KBM-7 (cell line): ENCODE measurements at regions not wholly inside any gene's neighbourhood (a gene's known extent, or its start where the extent isn't known, plus 50 kb on each side); places are given as distances from the start of the nearest gene placed in this dataset.
A peak's percentile ranks its signal among the peaks of the same experiment; 100 is the strongest.

Experiments
- DNase-seq: peaks from one replicate; pipeline ENCODE4 v3.0.0-alpha.2; 2015
- in situ Hi-C: fragments of 300-500 bp; cut with MboI; formaldehyde crosslinking; loops from 2 replicates; pipeline ENCODE4 v1.14.3; 2020; ENCODE audit warnings: low sequenced_read_pairs, low pct_unique_long_range_greater_than_20kb, mixed read lengths

DNA sequence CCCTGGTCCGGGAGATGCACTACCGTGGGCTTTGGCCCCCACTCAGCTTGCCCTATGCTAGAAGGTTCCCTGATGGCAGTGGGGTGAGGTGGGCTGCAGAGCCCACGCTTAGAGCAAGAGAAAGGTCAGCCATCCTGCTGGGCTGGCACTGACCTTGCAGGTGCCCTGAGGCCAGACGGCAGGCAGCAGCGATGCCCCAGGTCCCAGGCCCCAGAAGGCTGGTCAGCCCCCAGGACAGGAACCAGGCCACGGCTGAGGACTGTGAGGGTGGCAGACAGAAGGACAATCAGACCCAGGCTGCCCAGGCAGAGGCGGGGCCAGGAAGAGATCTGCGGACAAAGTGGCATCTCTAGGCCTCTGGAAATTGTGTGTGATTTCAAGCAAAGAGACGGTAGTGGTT is 231.7 kb downstream of the CTTN start:
- in situ Hi-C loops: no loop called here
- DNase-seq: no peak

DNA sequence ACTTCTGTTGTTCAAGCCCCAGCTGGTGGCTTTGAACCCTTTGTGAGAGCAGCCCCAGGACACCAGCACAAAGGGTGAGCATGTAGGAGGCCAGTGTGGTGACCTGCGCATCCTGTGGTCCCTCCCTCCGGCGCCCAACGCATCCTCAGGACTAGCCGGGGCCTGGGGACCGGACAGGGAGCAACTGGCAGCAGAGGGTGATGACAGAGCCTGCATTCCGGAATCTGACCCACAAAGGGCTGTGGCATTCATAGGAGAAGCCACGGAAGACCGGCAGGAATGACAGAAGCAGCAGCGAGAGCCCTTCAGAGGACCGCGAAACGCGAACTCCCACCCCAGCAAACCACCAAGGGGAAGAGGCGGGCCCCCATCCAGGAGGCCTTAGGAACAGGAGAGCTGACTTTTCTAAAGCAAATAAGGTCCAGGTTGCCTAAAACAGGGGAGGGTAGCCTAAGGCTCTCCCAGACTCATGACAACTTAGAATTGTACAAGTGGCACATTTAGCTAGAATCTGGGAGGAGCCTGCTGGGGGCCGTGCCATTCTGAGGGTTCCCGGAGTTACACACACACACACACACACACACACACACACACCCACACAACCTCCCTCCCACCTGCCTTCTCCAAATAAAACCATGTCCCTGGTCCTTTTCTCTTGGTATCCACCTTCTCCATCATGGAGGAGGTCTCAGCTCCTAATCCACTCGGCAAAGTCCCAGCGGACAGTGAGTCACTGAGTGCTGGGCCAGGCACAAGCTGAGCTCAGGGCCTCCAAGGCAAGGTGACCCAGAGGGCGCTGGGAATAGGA is 232.7 kb downstream of the CTTN start:
- in situ Hi-C loops: no loop called here
- DNase-seq: no peak

DNA sequence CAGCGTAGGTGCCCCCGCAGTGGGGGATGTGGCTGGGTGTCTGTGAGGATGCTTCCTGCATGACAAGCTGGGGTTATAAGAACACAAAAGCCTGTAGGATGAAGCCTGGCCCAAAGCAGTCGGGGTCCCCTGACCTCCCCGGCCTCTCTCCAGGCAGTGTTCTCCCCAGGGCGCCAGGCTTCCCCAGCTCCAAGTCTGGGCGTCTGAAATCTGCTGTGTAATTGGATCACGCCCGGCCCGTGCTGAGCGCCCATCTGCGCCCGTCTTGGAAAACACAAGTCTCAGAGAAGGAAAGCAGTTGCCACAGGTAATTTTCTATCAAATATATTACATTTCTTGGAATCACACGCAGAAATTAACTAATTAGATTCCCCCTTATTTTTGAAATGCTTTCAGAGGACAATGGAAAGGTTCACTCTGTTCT is 233.3 kb downstream of the CTTN start:
- no peak for DNase-seq
- in situ Hi-C loops: no loop called here

DNA sequence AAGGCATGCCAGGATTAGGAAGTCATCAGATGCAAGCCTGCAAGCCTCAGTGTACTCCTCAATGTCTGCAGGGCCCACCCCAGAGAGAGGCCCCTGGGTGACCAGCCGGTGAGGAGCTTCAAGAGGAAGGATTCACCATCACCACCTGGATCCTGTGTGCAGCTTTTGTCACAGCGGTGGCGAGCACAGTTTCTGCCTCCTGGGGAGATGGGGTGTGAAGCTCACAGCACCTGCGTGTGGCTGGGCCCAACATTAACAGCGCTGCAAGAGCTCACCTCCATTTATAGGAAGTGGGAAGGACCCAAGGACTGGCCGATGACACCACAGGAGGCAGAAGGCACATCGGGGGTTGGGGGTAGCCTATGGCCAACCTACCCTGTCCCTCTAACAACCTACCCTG is 235.3 kb downstream of the CTTN start:
- DNase-seq: no peak
- in situ Hi-C loops: no loop called here

DNA sequence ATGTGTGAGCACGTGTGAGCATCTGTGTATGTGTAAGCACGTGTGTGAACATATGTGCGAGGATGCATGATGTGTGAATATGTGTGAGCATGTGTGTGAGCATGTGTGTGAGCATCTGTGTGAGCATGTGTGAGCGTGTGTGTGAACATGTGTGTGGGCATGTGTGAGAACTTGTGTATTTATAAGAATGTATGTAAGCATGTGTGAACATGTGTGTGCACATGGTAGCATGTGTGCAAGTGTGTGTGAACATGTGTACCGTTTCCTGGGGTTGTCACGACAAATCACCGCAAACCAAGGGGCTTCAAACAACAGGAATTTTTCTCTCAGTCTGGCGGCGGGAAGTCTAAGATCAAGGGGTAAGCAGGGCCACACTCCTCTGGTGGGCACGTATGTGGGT is 238.3 kb downstream of the CTTN start:
- in situ Hi-C loops: no loop called here
- no peak for DNase-seq

DNA sequence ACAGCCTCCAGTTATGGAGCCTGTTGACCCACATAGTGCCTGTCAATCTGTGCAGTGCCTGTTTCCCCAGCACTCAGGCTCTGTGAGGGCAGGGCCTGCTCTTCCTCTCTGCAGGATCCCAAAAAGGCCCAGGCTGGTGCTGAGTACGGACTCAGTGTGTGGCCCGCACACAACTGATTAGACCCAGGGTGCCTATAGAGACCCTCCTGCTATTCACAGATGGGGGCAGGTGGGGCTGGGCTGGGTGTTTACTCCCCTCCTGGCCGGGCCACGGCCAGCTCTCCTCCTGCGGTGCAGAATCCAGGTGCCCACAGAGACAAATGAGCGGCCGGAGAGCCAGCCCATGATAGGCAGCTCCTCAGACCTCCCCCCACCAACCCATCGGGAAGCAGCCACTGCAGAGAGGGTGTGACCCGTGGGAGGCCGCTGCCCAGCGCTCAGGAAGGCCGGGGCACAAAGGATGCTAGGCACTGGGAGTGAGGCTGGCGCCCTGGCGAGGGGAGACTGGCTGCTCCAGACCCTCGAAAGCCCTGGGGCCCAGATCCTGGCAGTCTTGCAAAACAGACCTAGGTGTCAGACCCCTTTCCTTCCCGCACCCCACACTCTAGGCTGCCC is 239.0 kb downstream of the CTTN start:
- in situ Hi-C loops: no loop called here
- DNase-seq: no peak

DNA sequence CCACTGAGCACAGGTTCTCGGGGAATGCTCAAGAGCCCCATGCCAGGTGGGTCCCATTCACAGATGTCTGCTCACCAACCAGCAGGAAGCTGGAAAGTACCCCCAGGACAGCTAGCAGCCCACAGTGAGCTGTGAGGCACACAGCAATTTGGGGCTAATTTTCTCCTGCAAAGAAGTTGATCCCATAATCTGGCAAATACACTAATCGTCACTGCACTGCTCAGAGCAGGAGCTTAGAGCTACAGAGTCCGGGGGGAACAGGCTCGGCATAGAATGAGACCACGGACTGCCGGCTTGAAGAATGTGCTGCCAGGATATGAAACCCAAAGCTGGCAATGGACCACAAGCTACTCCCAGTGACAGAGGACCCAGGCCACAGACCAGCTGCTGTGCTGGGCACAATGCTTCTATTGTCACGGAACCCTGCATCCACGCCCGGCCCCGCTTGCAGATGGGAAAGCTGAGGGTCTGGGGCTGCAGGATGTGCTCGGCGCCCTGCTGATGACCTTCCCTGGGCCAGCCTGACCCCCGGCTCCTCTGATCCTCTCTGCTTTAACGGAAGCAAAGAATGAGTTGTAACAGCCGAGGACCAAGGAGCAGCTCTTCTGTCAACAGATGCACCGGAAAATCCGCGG is 239.7 kb downstream of the CTTN start:
- in situ Hi-C loops: no loop called here
- DNase-seq: no peak

DNA sequence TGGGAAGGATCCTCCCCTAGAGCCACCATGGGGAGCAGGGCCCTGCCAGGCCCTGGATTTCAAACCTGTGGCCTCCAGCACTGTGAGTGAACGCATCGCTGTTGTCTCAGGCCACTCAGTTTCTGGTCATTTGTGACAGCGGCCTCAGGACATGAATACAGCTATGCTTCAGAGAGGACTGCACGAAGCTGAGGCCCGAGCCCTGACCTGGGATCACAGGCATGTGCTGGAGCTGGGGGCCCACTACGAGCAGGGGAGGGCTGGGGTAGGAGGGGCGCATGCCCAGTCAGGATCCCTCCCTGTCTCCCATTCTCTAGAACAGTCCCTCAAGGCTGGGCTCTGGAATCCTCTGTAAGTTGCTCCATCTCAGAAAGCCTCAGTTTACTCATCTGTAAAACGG is 242.1 kb downstream of the CTTN start:
- DNase-seq: no peak
- in situ Hi-C loops: no loop called here

DNA sequence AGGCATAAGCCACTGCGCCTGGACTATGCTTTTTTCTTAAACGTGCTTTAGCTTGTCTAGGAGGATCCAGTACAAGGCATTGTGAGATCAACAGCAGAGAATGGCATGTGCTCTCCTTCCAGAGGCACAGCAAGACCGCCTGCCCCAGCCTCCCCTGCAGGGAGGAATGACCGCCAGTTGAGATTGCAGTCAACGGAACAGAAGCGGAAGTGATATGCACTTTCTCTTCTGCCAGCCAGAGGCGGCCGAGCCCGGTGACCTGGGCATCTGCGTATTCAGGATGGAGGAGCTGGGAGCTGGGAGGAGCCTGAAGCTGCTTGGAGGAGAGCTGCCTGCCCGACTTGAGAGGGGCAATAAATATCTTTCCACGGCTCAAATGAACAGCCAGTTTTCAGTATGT is 243.0 kb downstream of the CTTN start:
- in situ Hi-C loops: no loop called here
- peak; percentile 11 for DNase-seq

DNA sequence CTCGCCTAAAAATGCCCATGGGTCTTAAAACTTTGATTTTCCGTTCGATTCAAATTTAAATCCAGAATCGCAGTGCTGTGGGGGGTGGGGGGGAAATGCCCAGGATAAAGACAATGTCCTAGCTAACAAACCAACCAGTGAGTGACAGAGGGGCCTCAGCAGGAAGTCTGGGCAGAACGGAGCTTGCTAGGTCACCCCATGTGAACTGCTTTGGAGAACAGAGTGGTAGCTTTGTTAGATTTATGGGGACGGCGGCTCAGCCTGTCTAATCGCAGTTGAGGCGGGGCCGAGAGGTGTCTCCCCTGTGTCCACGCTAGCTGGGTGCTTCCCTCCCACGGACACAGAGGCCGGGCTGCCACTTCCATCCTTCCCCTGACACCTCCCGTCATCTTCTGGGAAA is 243.9 kb downstream of the CTTN start:
- no peak for DNase-seq
- in situ Hi-C loops: no loop called here

DNA sequence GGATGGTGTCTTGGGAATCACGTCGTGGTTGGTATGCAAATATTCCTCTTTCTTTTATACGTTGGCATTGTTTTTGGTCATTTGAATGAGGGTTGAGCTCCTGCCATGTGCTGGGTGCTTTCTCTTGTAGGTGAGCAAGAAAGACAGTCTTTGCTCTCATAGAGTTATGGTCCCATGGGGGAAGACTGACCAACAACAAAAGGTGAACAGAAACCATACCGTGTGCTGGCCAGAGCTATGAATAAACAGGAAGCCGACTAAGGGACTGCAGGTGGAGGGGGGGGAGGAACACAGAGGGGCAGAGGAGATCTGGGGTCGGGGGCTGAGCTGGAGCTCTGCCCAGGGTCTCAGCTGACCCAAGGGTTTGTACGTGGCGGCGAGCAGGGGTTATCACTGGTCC is 245.3 kb downstream of the CTTN start:
- in situ Hi-C loops: no loop called here
- no peak for DNase-seq

DNA sequence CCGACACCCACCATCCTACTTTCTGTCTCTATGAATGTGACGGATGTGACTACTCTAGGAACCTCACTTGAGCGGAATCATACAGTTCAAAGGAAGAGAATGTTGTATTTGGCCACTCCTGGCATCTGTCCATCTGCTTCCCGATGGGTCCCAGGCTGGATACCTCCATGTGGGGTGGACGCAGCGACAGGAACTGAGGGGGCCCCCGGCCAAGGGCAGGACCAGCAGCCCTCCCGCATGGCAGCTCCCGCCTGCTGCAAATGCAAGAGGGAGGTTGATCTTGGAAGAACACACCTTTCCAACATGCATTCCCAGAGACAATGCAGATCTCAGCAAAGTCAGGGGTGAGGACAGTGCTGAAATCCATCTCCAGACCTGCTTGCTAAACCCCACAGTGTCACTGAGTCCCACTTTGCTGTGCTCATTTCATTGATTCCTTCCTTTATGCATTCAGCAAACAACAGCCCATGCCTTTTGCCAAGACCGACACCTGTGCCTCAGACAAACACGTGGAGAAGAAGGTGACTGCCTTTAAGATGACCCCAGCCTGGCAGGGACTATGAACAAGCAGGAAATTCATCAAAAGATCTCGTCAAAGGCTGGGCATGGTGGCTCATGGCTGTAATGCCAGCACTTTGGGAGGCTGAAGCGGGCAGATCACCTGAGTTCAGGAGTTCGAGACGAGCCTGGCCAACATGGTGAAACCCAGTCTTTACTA is 246.2 kb downstream of the CTTN start:
- in situ Hi-C loops: no loop called here
- no peak for DNase-seq

DNA sequence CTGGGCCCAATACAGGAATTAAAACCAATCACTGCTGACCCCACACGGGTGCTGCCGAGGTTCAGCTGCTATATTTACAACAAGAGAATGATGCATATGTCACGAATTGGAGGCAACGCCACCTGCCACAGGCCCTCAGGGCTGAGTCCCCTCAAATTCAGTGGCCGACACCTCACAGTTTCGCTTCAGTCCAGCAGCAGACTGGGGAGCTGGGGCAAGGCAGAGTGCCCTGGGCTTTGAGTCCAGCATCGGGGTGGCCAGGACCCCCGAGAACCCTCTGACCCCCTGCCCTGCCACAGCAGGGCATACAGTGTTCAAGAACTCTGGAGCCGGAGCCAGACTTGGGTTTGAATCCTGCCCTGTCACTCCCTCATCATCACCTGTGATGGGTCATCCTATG is 247.2 kb downstream of the CTTN start:
- DNase-seq: no peak
- in situ Hi-C loops: no loop called here

DNA sequence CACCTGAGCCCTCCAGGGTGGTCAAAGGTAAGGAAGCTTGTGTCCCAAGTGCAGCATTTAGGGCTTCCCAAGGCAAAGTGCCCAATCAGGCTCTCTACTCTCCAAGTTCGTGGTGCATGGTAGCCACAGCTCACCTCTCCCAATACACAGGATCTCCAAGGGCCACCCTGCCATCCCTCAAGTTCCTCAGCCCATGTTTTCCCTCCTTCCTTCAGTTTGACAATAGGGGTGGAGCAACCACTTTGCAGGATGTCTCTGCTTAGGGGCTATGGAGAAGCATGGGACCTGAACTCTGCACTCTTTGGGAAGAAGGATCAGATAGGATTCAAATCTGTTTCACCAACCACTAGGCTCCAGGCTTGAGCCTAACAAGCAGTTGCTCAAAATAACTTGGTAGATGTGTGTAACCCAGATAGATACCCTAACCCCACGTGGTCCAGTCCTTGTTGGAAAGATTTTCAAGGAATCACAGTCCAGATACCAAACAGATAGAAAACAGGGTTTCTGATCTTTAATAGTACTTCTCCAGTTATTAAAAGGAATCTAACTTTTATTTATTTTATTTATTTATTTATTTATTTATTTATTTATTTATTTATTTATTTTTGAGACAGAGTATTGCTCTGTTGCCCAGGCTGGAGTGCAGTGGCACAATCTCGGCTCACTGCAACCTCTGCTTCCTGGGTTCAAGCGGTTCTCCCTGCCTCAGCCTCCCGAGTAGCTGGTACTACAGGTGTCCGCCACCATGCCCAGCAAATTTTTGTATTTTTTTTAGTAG is 248.1 kb downstream of the CTTN start:
- in situ Hi-C loops: no loop called here
- no peak for DNase-seq

DNA sequence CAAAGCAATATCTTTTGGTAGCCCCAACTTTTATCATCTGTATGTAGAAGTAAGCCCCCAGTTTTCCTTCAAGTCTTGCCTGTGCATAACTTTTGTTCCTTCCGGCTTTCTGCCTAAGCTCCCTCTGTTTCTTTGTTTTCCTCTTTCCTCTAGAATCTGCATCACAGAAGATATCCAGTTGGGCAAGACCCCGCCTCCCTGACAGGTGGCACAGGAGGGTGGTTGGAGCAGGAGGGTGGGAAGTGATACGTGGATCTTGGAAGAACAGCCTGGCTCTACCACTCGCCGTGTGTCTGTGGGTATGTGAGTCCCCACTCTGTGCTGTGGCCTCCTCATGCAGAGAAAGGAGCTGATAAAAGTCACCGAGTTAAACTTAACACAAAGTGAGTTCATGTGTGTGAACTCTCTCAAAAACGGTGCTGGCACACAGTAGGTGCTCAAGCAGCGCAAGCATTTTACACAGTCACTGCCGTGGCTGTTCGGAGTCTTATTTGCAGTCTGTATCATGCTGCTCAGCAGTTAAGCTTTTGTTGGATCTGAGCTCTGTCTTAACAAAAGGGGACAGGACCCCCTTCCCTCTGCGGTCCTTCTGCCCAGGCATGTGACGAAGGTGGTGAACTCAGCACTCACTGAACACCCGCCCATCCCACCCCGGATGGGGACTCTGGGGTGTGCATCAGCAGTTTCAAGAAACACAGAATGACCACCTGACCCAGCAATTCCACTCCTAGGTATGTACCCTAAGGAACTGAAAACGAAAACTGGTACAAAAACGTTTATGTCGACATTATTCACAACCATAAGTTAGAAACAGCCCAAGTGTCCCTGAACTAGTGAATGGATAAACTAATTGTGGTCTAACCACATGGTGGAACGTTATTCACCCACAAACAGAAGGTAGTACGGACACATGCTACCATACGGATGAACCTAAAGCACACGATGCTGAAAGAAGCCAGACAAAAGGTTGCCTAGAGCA is 249.1 kb downstream of the CTTN start:
- in situ Hi-C loops: no loop called here
- DNase-seq: no peak

DNA sequence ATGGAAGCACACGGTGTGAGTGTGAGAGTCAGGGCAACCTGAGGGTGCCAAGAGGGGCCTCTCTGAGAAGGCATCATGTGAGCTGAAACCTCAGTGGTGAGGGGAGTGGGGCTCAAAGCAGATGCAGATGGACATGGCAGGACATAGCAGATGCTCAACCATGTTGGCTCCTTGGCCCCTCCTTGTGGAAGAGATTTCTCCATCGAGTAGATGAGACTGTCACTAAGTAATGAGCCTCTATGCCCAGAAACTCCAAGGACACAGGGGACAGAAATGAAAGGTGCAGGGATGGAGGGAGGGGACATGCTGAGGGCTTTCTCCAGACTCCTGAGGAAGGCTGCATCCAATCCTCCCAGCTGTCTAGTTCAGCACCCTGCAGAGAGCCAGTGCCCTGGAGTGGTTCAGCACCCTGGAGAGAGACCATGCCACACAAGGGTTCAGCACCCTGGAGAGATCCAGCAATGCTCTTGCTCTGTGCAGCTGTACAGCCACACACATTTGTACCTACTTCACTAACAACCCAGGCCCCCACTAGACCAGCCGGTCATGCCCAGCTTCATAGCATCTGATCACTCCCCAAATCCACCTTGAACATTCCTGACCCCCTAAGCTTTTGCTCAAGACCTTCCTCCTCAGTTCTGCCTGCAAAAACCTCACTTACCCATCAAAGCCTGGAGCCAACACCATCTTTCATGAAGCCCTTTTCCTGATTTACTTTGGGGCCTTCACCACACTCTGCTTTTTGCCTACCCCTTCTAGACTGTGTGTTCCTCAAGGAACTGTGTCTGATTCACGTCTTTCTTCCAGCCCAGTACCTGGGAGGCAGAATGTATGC is 252.0 kb downstream of the CTTN start:
- in situ Hi-C loops: no loop called here

DNA sequence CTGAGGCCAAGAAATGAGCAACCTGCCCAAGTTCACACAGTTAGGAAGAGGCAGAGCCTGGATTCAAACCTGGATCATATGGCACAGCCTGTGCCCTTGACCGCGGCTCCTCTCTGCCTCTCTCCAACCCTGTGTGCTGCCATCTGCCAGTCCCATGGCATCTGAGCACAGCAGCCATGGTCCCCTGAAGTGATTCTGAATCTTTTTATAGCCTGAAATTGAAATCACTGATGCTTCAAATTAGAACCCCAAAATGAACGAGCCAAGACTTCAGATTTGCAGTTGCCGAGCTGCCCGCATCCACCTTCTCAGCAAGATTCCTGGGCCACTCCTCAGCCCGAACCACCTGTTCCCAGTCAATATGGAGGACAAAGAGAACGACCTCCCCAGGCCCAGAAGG is 252.7 kb downstream of the CTTN start:
- no peak for DNase-seq
- in situ Hi-C loops: no loop called here

More for the DNA sequence above, 252.0 kb downstream of the CTTN start:
- DNase-seq: peak; percentile 67
